ENCODE measurements at regions not wholly inside any gene's neighbourhood (a gene's known extent, or its start where the extent isn't known, plus 50 kb on each side); places are given as distances from the start of the nearest gene placed in this dataset.

- no peaks in the 10 kb centered on the region for H3K79me2 ChIP-seq (ENCODE audit: insufficient read depth, low read length)
- no peaks in the 10 kb centered on the region for H3K9me2 ChIP-seq (replicated peaks; ENCODE audit: low read depth, low read length)
- H3K9ac ChIP-seq (ENCODE audit: low read depth, low read length, poor library complexity, severe bottlenecking): no peak overlapping the region
- H3K4me3 ChIP-seq (ENCODE audit: low read length, poor library complexity, severe bottlenecking): no peak overlapping the region
- H3K4me2 ChIP-seq (ENCODE audit: low read depth, low read length, poor library complexity, severe bottlenecking): no peak overlapping the region
- no peak overlapping the region for H2AFZ ChIP-seq (ENCODE audit: low read length)
- H4K20me1 ChIP-seq (ENCODE audit: insufficient read depth, low read length, poor library complexity, severe bottlenecking): no peaks in the 10 kb centered on the region
- peaks cover 3% of the 10 kb centered on the region for H3K4me1 ChIP-seq (ENCODE audit: insufficient read depth, low read length, poor library complexity, severe bottlenecking)
- TF ChIP-seq EZH2phosphoT487 (IDR thresholded peaks at IDR 0.05; ENCODE audit: borderline replicate concordance): no peak
- TF ChIP-seq, protein P1, sequence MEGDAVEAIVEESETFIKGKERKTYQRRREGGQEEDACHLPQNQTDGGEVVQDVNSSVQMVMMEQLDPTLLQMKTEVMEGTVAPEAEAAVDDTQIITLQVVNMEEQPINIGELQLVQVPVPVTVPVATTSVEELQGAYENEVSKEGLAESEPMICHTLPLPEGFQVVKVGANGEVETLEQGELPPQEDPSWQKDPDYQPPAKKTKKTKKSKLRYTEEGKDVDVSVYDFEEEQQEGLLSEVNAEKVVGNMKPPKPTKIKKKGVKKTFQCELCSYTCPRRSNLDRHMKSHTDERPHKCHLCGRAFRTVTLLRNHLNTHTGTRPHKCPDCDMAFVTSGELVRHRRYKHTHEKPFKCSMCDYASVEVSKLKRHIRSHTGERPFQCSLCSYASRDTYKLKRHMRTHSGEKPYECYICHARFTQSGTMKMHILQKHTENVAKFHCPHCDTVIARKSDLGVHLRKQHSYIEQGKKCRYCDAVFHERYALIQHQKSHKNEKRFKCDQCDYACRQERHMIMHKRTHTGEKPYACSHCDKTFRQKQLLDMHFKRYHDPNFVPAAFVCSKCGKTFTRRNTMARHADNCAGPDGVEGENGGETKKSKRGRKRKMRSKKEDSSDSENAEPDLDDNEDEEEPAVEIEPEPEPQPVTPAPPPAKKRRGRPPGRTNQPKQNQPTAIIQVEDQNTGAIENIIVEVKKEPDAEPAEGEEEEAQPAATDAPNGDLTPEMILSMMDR (conservative IDR thresholded peaks at IDR 0.05; ENCODE audit: low read length): no peak
- H3K36me3 ChIP-seq (ENCODE audit: insufficient read depth, low read length): no peaks in the 10 kb centered on the region
- peaks cover 11% of the 10 kb centered on the region; the same call in 1 of the 2 replicates for H3K9me3 ChIP-seq (ENCODE audit: insufficient read depth, low read depth, low read length)
- H3F3A ChIP-seq (ENCODE audit: low read depth): no peaks in the 10 kb centered on the region
- no peaks in the 10 kb centered on the region for H3K27me3 ChIP-seq (ENCODE audit: insufficient read depth, low read length, poor library complexity, severe bottlenecking)
These were observed 157.2 kb upstream of the COX7C start for GRCh38 chr5:86460519-86460918.

DNA sequence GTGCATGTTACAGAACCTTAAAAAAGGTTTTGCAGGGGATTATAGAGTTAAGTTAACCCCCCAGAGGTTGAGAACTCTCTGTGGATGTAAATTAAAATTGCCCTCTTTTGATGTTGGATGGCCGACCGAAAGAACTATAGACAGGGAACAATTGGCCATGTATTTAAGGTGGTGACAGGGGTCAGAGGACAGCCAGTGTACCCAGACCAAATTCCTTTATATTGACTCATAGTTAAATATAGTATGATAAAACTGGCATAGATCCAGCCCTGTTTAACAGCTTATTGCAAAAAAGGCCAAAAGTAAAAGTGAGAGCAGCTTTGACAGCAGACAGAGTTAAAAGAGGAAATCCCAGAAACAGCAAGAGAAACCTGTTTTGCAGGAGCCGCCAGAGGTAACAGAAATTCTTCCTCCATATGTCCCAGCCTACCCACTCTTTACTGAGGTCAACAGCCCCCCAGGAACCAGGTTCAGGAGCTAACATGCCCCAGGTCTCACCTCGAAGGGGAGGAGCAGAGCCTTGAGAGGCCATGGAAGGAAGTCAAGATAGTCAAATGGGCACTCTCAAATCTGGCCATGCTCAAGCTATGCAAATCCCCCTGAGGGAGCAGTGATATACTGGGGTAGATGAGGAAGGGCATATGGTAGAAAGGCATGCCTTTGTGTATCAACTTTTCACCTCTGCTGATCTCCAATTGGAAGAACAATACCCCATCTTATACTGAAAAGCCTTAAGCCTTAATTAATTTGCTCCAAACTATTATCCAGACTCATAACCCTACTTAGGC is 156.4 kb upstream of the COX7C start:
- H3K9me2 ChIP-seq (replicated peaks; ENCODE audit: low read depth, low read length): no peaks in the 10 kb centered on the region
- no peaks in the 10 kb centered on the region for H3F3A ChIP-seq (ENCODE audit: low read depth)
- H4K20me1 ChIP-seq (ENCODE audit: insufficient read depth, low read length, poor library complexity, severe bottlenecking): no peaks in the 10 kb centered on the region
- peaks cover 3% of the 10 kb centered on the region for H3K4me1 ChIP-seq (ENCODE audit: insufficient read depth, low read length, poor library complexity, severe bottlenecking)
- no peak overlapping the region for H3K9ac ChIP-seq (ENCODE audit: low read depth, low read length, poor library complexity, severe bottlenecking)
- no peak overlapping the region for H2AFZ ChIP-seq (ENCODE audit: low read length)
- no peak overlapping the region for H3K4me3 ChIP-seq (ENCODE audit: low read length, poor library complexity, severe bottlenecking)
- no peaks in the 10 kb centered on the region for H3K79me2 ChIP-seq (ENCODE audit: insufficient read depth, low read length)
- H3K4me2 ChIP-seq (ENCODE audit: low read depth, low read length, poor library complexity, severe bottlenecking): no peak overlapping the region
- H3K36me3 ChIP-seq (ENCODE audit: insufficient read depth, low read length): no peaks in the 10 kb centered on the region
- TF ChIP-seq, protein P1 (conservative IDR thresholded peaks at IDR 0.05; ENCODE audit: low read length): no peak
- no peak for TF ChIP-seq EZH2phosphoT487 (IDR thresholded peaks at IDR 0.05; ENCODE audit: borderline replicate concordance)
- no peaks in the 10 kb centered on the region for H3K27me3 ChIP-seq (ENCODE audit: insufficient read depth, low read length, poor library complexity, severe bottlenecking)
- H3K9me3 ChIP-seq (ENCODE audit: insufficient read depth, low read depth, low read length): peaks cover 15% of the 10 kb centered on the region; the same call in 1 of the 2 replicates

DNA sequence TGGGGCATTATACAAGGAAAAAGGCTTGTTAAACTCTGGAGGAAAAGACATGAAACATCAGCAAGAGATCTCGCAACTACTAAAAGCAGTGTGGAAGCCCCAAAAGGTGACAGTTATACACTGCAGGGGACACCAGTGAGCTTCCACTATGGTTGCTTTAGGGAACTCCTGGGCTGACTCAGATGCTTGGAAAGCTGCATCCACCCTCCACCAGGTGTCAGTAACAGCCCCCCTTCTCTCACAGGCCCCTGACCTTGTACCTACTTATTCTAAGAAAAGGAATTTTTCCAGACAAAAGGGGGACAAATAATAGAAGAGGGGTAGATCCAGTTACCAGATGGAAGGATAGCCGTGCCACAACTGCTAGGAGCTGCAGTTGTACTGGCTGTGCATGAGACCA is 154.4 kb upstream of the COX7C start:
- Histone ChIP-seq H3F3A (ENCODE audit: low read depth) (no peaks in the 10 kb centered on the region), H3K9ac (ENCODE audit: low read depth, low read length, poor library complexity, severe bottlenecking) (no peak overlapping the region), H3K4me1 (ENCODE audit: insufficient read depth, low read length, poor library complexity, severe bottlenecking) (peaks cover 3% of the 10 kb centered on the region), H2AFZ (ENCODE audit: low read length) (no peak overlapping the region; the same call in 1 of the 2 replicates), H3K4me2 (ENCODE audit: low read depth, low read length, poor library complexity, severe bottlenecking) (no peak overlapping the region), H4K20me1 (ENCODE audit: insufficient read depth, low read length, poor library complexity, severe bottlenecking) (no peaks in the 10 kb centered on the region), H3K79me2 (ENCODE audit: insufficient read depth, low read length) (no peaks in the 10 kb centered on the region), H3K27me3 (ENCODE audit: insufficient read depth, low read length, poor library complexity, severe bottlenecking) (no peaks in the 10 kb centered on the region), H3K36me3 (ENCODE audit: insufficient read depth, low read length) (no peaks in the 10 kb centered on the region), H3K9me2 (replicated peaks; ENCODE audit: low read depth, low read length) (no peaks in the 10 kb centered on the region), H3K9me3 (ENCODE audit: insufficient read depth, low read depth, low read length) (peaks cover 15% of the 10 kb centered on the region; the same call in 1 of the 2 replicates), H3K4me3 (ENCODE audit: low read length, poor library complexity, severe bottlenecking) (no peak overlapping the region)
- TF ChIP-seq, protein P1 (conservative IDR thresholded peaks at IDR 0.05; ENCODE audit: low read length): peak; percentile 79
- TF ChIP-seq EZH2phosphoT487 (IDR thresholded peaks at IDR 0.05; ENCODE audit: borderline replicate concordance): no peak

Measured in Loucy (cell line).